HCT116 (cell line): ENCODE measurements at regions not wholly inside any gene's neighbourhood (a gene's known extent, or its start where the extent isn't known, plus 50 kb on each side); places are given as distances from the start of the nearest gene placed in this dataset.

Source experiments
- ATAC-seq: fragments of 200-7000 bp; cut with Tn5 transposase; 2 replicates; pipeline ENCODE4 v1.9.1; 2020; ENCODE audit warnings: mild to moderate bottlenecking, moderate library complexity
- BruUV-seq: library from RNA; stranded (reverse); fragments of 400-500 nt; replicated peaks from 2 replicates; lab custom pipeline; 2021; lab: Mats Ljungman, UMichigan
- CTCF ChIA-PET: fragments of 300-600 bp; sonication (Branson Sonifier 250); formaldehyde crosslinking; loops from one replicate; lab custom pipeline; 2021; ENCODE audit warnings: antibody characterized with exemption; lab: Charles Lee
- POLR2A ChIA-PET: fragments of 300-600, 350-600 bp; sonication (Branson Sonifier 250); formaldehyde crosslinking; loops from one replicate; lab custom pipeline; 2021; ENCODE audit warnings: antibody characterized with exemption; lab: Charles Lee
- RAD21 ChIA-PET, 2 experiments: fragments of 300-600 bp; sonication (Branson Sonifier 250); formaldehyde crosslinking; loops; one replicate each; lab custom pipeline; 2023; ENCODE audit warnings: low total read pairs in 2 of 2; ENCODE audit not compliant: uncharacterized antibody in 2 of 2, unreplicated experiment in 2 of 2, low non-redundant PET in 1 of 2; lab: Charles Lee
- DNase-seq: peaks from one replicate; pipeline ENCODE4 v3.0.0-alpha.2; 2010; ENCODE audit warnings: low read depth, low spot score
- H2AFZ ChIP-seq: fragments of 200-600 bp; shearing (Covaris generic), sonication (generic); 2 replicates; pipeline ENCODE4 v1.6.1; 2017; ENCODE audit warnings: low read depth, mixed run types, mixed read lengths, antibody characterized with exemption, low read length; ENCODE audit not compliant: poor library complexity, severe bottlenecking
- H3K27ac ChIP-seq: 2 replicates; pipeline ENCODE4 v1.5.1; 2012; ENCODE audit warnings: low read depth, low read length
- H3K27me3 ChIP-seq: fragments of 200-600 bp; sonication (generic); 2 replicates; pipeline ENCODE4 v1.6.1; 2016; ENCODE audit warnings: mixed run types, low read length, mixed read lengths; ENCODE audit not compliant: insufficient read depth
- H3K36me3 ChIP-seq, 2 experiments: fragments of 200-500 bp in 1 of 2; fragments of 200-600 bp in 1 of 2; sonication (Bioruptor generic) in 1 of 2; sonication (generic) in 1 of 2; 2 replicates each; pipeline versions ENCODE4 v1.5.1 to v1.6.1; 2014 to 2016; ENCODE audit warnings: low read length in 2 of 2, inconsistent platforms in 1 of 2, mixed read lengths in 1 of 2, mixed run types in 1 of 2; ENCODE audit not compliant: insufficient read depth in 2 of 2, control insufficient read depth in 1 of 2
- H3K4me1 ChIP-seq, 2 experiments: fragments of 200-600 bp in 1 of 2; sonication (generic) in 1 of 2; 2 replicates each; pipeline versions ENCODE4 v1.5.1 to v1.6.1; 2012 to 2017; ENCODE audit warnings: low read length in 2 of 2, inconsistent platforms in 1 of 2, mild to moderate bottlenecking in 1 of 2, mixed read lengths in 1 of 2, mixed run types in 1 of 2, moderate library complexity in 1 of 2; ENCODE audit not compliant: insufficient read depth in 2 of 2, control insufficient read depth in 1 of 2
- H3K4me2 ChIP-seq: fragments of 200-600 bp; sonication (generic); 2 replicates; pipeline ENCODE4 v1.6.1; 2017; ENCODE audit warnings: mixed run types, low read length, mixed read lengths
- H3K4me3 ChIP-seq, 2 experiments: fragments of 200-600 bp in 1 of 2; sonication (generic) in 1 of 2; replicated peaks in 1 of 2; 2 replicates each; pipeline ENCODE4 v1.5.1; 2011 to 2016; ENCODE audit warnings: low read length in 2 of 2, control low read depth in 1 of 2, low read depth in 1 of 2, mild to moderate bottlenecking in 1 of 2, mixed read lengths in 1 of 2, mixed run types in 1 of 2
- H3K79me2 ChIP-seq: fragments of 200-600 bp; sonication (generic); 2 replicates; pipeline ENCODE4 v1.6.1; 2017; ENCODE audit warnings: mild to moderate bottlenecking, mixed run types, low read length, moderate library complexity, mixed read lengths; ENCODE audit not compliant: insufficient read depth
- H3K9ac ChIP-seq: fragments of 200-600 bp; sonication (generic); 2 replicates; pipeline ENCODE4 v1.6.1; 2016; ENCODE audit warnings: low read length, mixed read lengths
- H3K9me2 ChIP-seq: fragments of 200-600 bp; sonication (generic), shearing (Covaris generic); 2 replicates; pipeline ENCODE4 v1.6.1; 2017; ENCODE audit warnings: mixed run types, mild to moderate bottlenecking, moderate library complexity; ENCODE audit not compliant: insufficient read depth
- H3K9me3 ChIP-seq, 2 experiments: fragments of 200-500 bp in 1 of 2; fragments of 200-600 bp in 1 of 2; sonication (Bioruptor generic) in 1 of 2; sonication (generic) in 1 of 2; 2 replicates each; pipeline ENCODE4 v1.6.1; 2014 to 2017; ENCODE audit warnings: low read length in 2 of 2, mixed read lengths in 2 of 2, inconsistent platforms in 1 of 2, low read depth in 1 of 2, mild to moderate bottlenecking in 1 of 2, mixed run types in 1 of 2, moderate library complexity in 1 of 2; ENCODE audit not compliant: control insufficient read depth in 1 of 2, insufficient read depth in 1 of 2
- H4K20me1 ChIP-seq: fragments of 200-600 bp; sonication (generic), shearing (Covaris generic); 2 replicates; pipeline ENCODE4 v1.6.1; 2017; ENCODE audit warnings: mixed run types, mild to moderate bottlenecking, moderate library complexity; ENCODE audit not compliant: insufficient read depth
- CBX3 ChIP-seq: IDR thresholded peaks from 2 replicates; pipeline ENCODE4 v1.6.1; 2012; ENCODE audit warnings: low read depth
- CEBPB ChIP-seq: IDR thresholded peaks from 2 replicates; pipeline ENCODE4 v1.6.1; 2012; ENCODE audit warnings: low read depth
- EGR1 ChIP-seq: IDR thresholded peaks from 2 replicates; pipeline ENCODE4 v1.6.1; 2012; ENCODE audit warnings: low read depth
- ELF1 ChIP-seq: IDR thresholded peaks from 2 replicates; pipeline ENCODE4 v1.6.1; 2012; ENCODE audit warnings: low read depth, borderline replicate concordance
- EZH2phosphoT487 ChIP-seq: fragments of 200-600 bp; IDR thresholded peaks from 2 replicates; pipeline ENCODE4 v1.6.1; 2018; ENCODE audit warnings: antibody characterized with exemption, borderline replicate concordance
- FOSL1 ChIP-seq: IDR thresholded peaks from 2 replicates; pipeline ENCODE4 v1.6.1; 2012; ENCODE audit warnings: low read depth
- JUND ChIP-seq: IDR thresholded peaks from 2 replicates; pipeline ENCODE4 v1.6.1; 2012
- POLR2A ChIP-seq: IDR thresholded peaks from 2 replicates; pipeline ENCODE4 v1.7.0; 2011; ENCODE audit warnings: borderline replicate concordance; ENCODE audit not compliant: insufficient read depth, insufficient read length; ENCODE audit errors: extremely low read depth
- POLR2AphosphoS5 ChIP-seq: IDR thresholded peaks from 2 replicates; pipeline ENCODE4 v1.6.1; 2011; ENCODE audit warnings: mild to moderate bottlenecking, low read depth, low read length, moderate library complexity
- RAD21 ChIP-seq: IDR thresholded peaks from 2 replicates; pipeline ENCODE4 v1.6.1; 2012; ENCODE audit warnings: low read depth, mild to moderate bottlenecking
- REST ChIP-seq: IDR thresholded peaks from 2 replicates; pipeline ENCODE4 v1.6.1; 2012; ENCODE audit warnings: low read depth
- SIN3A ChIP-seq: IDR thresholded peaks from 2 replicates; pipeline ENCODE4 v1.6.1; 2012; ENCODE audit warnings: low read depth
- SP1 ChIP-seq: IDR thresholded peaks from 2 replicates; pipeline ENCODE4 v1.6.1; 2012; ENCODE audit warnings: low read depth
- TCF7L2 ChIP-seq: IDR thresholded peaks from 2 replicates; pipeline ENCODE4 v1.7.0; 2011; ENCODE audit warnings: borderline replicate concordance, inconsistent platforms; ENCODE audit not compliant: insufficient read depth, insufficient read length; ENCODE audit errors: extremely low read depth
- YY1 ChIP-seq: IDR thresholded peaks from 2 replicates; pipeline ENCODE4 v1.6.1; 2011; ENCODE audit warnings: low read length, low read depth, moderate library complexity, mild to moderate bottlenecking; ENCODE audit not compliant: insufficient replicate concordance; ENCODE audit errors: extremely low read depth
- ZBTB33 ChIP-seq: IDR thresholded peaks from 2 replicates; pipeline ENCODE4 v1.6.1; 2011; ENCODE audit warnings: mild to moderate bottlenecking, low read length, moderate library complexity; ENCODE audit not compliant: insufficient replicate concordance; ENCODE audit errors: extremely low read depth
- ZFX ChIP-seq: fragments of 450-650 bp; IDR thresholded peaks from 2 replicates; pipeline ENCODE4 v1.6.1; 2017
- ZNF274 ChIP-seq: fragments of 200-500 bp; sonication (Bioruptor generic); IDR thresholded peaks from 2 replicates; pipeline ENCODE4 v1.6.1; 2014; ENCODE audit warnings: mild to moderate bottlenecking, low read depth, low read length, inconsistent platforms
- intact Hi-C: fragments of 100-400 bp; cut with micrococcal nuclease; formaldehyde crosslinking; loops from 2 replicates; pipeline ENCODE4 v1.10.0; 2022
- TF ChIP-seq, protein P1 (sequence below): IDR thresholded peaks from 2 replicates; pipeline ENCODE4 v1.6.1; 2012
- TF ChIP-seq, protein P2 (sequence below): IDR thresholded peaks from 2 replicates; pipeline ENCODE4 v1.6.1; 2012

DNA sequence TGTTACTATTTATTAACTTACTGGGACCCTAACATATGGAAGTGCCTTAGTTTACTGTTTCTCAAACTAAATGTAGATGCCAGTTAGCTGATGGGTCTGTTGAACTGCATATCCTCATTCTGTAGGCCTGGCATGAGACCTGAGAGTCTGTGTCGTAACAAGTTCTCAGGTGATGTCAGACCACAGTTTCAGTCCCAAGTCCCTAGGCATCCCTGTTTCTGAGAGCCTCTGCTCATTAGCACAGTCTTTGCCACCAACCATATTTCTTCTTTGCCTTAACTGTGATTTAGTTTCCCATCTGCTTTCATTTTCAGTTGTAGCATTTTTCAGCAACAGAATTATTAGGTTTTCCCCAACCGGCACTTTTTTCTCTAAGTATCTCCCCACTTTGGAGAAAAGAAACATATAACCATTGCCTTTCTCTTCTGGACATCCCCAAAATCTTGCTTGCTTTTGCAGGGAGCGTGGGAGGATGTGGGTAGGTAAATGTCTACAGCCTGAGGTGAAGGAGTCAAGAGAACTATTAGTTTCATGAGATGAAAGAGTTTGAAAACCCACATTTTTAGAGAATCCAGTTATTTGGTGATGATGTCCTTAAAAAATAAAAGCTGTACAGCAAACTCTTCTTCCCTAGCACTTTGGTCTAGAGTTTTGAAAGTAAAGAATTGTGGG lies 74.6 kb downstream of the NUDT12 start:
- Histone ChIP-seq H3K9me2 (no peaks in the 10 kb centered on the region), H3K79me2 (no peaks in the 10 kb centered on the region), H3K36me3 (no peaks in the 10 kb centered on the region), H3K4me3 (no peak overlapping the region), H3K4me2 (no peak overlapping the region), H3K27ac (no peak overlapping the region), H3K4me1 (no peaks in the 10 kb centered on the region), H4K20me1 (no peaks in the 10 kb centered on the region), H2AFZ (no peak overlapping the region), H3K9me3 (no peaks in the 10 kb centered on the region), H3K9ac (no peak overlapping the region), H3K27me3 (no peaks in the 10 kb centered on the region)
- RAD21 ChIA-PET: no interaction called here
- POLR2A ChIA-PET: no interaction called here
- intact Hi-C loops: no loop called here
- DNase-seq (no peak), ATAC-seq (no peak)
- BruUV-seq: no TSS peak
- TF ChIP-seq YY1 (no peak), RAD21 (no peak), POLR2A (no peak), ZFX (no peak), TCF7L2 (no peak), ZNF274 (no peak), EGR1 (no peak), SIN3A (no peak), CBX3 (no peak), CEBPB (no peak), ELF1 (no peak), ZBTB33 (no peak), POLR2AphosphoS5 (no peak), REST (no peak), FOSL1 (no peak), EZH2phosphoT487 (no peak), SP1 (no peak), JUND (no peak)
- TF ChIP-seq, protein P1, sequence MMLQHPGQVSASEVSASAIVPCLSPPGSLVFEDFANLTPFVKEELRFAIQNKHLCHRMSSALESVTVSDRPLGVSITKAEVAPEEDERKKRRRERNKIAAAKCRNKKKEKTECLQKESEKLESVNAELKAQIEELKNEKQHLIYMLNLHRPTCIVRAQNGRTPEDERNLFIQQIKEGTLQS: no peak
- TF ChIP-seq, protein P2, sequence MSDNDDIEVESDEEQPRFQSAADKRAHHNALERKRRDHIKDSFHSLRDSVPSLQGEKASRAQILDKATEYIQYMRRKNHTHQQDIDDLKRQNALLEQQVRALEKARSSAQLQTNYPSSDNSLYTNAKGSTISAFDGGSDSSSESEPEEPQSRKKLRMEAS: no peak
- CTCF ChIA-PET: no interaction called here
